HepG2 (cell line): ENCODE measurements at regions not wholly inside any gene's neighbourhood (a gene's known extent, or its start where the extent isn't known, plus 50 kb on each side); places are given as distances from the start of the nearest gene placed in this dataset.

ENCODE experiments used
- HOXA5 ChIP-seq: sonication (generic); formaldehyde crosslinking; IDR thresholded peaks from 2 replicates; pipeline ENCODE4 v1.4.0; 2020; ENCODE audit warnings: missing genetic modification reagents
- RAD21 ChIP-seq: fragments of 450-650 bp; formaldehyde crosslinking; IDR thresholded peaks from 2 replicates; pipeline ENCODE4 v1.5.0; 2020; ENCODE audit warnings: mild to moderate bottlenecking
- SNAI1 ChIP-seq: sonication (generic); formaldehyde crosslinking; IDR thresholded peaks from 2 replicates; pipeline ENCODE4 v1.5.0; 2020; ENCODE audit warnings: mild to moderate bottlenecking, missing genetic modification reagents, borderline replicate concordance
- TARDBP ChIP-seq: sonication (generic); formaldehyde crosslinking; IDR thresholded peaks from 2 replicates; pipeline ENCODE4 v1.8.0; 2022; ENCODE audit warnings: mild to moderate bottlenecking, missing genetic modification reagents
- ZNF557 ChIP-seq: sonication (generic); formaldehyde crosslinking; IDR thresholded peaks from 2 replicates; pipeline ENCODE4 v1.4.0; 2020; ENCODE audit warnings: missing genetic modification reagents
- TF ChIP-seq, protein P1 (sequence below): sonication (generic); formaldehyde crosslinking; IDR thresholded peaks from 2 replicates; pipeline ENCODE4 v1.4.0; 2020; ENCODE audit warnings: mild to moderate bottlenecking, missing genetic modification reagents
- TF ChIP-seq, protein P2 (sequence below): sonication (generic); formaldehyde crosslinking; IDR thresholded peaks from 2 replicates; pipeline ENCODE4 v1.8.0; 2023; ENCODE audit warnings: mild to moderate bottlenecking, missing genetic modification reagents
- TF ChIP-seq, protein P3 (sequence below): sonication (generic); formaldehyde crosslinking; IDR thresholded peaks from 2 replicates; pipeline ENCODE4 v1.5.1; 2020; ENCODE audit warnings: missing genetic modification reagents, mild to moderate bottlenecking, borderline replicate concordance
- TF ChIP-seq, protein P4 (sequence below): sonication (generic); formaldehyde crosslinking; IDR thresholded peaks from 2 replicates; pipeline ENCODE4 v1.4.0; 2020; ENCODE audit warnings: missing genetic modification reagents

DNA sequence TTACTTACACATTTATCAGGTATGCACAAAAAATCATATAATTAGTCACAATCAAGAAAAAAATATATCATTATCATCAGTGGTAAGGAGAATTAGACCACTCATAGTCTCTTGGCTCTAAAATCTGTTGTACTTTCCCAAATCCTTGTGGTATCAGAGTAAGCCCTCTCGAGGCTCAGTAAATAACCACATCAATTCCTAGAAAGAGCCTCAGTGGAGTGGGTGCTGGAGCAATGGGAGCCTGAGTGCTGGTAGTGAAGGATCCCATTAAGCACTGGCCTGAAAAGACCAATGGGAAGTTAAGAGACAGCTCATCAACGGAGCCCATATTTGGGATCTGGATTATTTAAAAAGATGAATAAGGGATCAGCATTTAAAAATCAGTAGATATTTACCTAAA is 130.3 kb upstream of the EFNA5 start (continued):
- TF ChIP-seq, protein P1, sequence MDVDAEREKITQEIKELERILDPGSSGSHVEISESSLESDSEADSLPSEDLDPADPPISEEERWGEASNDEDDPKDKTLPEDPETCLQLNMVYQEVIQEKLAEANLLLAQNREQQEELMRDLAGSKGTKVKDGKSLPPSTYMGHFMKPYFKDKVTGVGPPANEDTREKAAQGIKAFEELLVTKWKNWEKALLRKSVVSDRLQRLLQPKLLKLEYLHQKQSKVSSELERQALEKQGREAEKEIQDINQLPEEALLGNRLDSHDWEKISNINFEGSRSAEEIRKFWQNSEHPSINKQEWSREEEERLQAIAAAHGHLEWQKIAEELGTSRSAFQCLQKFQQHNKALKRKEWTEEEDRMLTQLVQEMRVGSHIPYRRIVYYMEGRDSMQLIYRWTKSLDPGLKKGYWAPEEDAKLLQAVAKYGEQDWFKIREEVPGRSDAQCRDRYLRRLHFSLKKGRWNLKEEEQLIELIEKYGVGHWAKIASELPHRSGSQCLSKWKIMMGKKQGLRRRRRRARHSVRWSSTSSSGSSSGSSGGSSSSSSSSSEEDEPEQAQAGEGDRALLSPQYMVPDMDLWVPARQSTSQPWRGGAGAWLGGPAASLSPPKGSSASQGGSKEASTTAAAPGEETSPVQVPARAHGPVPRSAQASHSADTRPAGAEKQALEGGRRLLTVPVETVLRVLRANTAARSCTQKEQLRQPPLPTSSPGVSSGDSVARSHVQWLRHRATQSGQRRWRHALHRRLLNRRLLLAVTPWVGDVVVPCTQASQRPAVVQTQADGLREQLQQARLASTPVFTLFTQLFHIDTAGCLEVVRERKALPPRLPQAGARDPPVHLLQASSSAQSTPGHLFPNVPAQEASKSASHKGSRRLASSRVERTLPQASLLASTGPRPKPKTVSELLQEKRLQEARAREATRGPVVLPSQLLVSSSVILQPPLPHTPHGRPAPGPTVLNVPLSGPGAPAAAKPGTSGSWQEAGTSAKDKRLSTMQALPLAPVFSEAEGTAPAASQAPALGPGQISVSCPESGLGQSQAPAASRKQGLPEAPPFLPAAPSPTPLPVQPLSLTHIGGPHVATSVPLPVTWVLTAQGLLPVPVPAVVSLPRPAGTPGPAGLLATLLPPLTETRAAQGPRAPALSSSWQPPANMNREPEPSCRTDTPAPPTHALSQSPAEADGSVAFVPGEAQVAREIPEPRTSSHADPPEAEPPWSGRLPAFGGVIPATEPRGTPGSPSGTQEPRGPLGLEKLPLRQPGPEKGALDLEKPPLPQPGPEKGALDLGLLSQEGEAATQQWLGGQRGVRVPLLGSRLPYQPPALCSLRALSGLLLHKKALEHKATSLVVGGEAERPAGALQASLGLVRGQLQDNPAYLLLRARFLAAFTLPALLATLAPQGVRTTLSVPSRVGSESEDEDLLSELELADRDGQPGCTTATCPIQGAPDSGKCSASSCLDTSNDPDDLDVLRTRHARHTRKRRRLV (CRISPR knock-in tag) = no peak
- TF ChIP-seq, protein P2, sequence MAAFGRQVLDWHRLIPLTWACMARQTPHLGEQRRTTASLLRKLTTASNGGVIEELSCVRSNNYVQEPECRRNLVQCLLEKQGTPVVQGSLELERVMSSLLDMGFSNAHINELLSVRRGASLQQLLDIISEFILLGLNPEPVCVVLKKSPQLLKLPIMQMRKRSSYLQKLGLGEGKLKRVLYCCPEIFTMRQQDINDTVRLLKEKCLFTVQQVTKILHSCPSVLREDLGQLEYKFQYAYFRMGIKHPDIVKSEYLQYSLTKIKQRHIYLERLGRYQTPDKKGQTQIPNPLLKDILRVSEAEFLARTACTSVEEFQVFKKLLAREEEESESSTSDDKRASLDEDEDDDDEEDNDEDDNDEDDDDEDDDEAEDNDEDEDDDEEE (CRISPR knock-in tag) = no peak
- TF ChIP-seq, protein P3, sequence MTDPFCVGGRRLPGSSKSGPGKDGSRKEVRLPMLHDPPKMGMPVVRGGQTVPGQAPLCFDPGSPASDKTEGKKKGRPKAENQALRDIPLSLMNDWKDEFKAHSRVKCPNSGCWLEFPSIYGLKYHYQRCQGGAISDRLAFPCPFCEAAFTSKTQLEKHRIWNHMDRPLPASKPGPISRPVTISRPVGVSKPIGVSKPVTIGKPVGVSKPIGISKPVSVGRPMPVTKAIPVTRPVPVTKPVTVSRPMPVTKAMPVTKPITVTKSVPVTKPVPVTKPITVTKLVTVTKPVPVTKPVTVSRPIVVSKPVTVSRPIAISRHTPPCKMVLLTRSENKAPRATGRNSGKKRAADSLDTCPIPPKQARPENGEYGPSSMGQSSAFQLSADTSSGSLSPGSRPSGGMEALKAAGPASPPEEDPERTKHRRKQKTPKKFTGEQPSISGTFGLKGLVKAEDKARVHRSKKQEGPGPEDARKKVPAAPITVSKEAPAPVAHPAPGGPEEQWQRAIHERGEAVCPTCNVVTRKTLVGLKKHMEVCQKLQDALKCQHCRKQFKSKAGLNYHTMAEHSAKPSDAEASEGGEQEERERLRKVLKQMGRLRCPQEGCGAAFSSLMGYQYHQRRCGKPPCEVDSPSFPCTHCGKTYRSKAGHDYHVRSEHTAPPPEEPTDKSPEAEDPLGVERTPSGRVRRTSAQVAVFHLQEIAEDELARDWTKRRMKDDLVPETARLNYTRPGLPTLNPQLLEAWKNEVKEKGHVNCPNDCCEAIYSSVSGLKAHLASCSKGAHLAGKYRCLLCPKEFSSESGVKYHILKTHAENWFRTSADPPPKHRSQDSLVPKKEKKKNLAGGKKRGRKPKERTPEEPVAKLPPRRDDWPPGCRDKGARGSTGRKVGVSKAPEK = no peak
- TF ChIP-seq RAD21 (CRISPR knock-in tag) (no peak), TARDBP (CRISPR knock-in tag) (no peak), ZNF557 (no peak), HOXA5 (no peak), SNAI1 (CRISPR knock-in tag) (no peak)
- TF ChIP-seq, protein P4, sequence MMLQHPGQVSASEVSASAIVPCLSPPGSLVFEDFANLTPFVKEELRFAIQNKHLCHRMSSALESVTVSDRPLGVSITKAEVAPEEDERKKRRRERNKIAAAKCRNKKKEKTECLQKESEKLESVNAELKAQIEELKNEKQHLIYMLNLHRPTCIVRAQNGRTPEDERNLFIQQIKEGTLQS = no peak
